Raji (cell line): ENCODE measurements at regions not wholly inside any gene's neighbourhood (a gene's known extent, or its start where the extent isn't known, plus 50 kb on each side); places are given as distances from the start of the nearest gene placed in this dataset.

ENCODE experiments used
- POLR2A ChIP-seq: IDR thresholded peaks from 2 replicates; pipeline ENCODE4 v1.6.1; 2011; ENCODE audit warnings: low read depth, low read length, control low read depth; ENCODE audit not compliant: insufficient read depth

- no peak for TF ChIP-seq POLR2A
Measured at GRCh38 chr6:157755032-157755745, 67.9 kb upstream of the SNX9 start.

DNA sequence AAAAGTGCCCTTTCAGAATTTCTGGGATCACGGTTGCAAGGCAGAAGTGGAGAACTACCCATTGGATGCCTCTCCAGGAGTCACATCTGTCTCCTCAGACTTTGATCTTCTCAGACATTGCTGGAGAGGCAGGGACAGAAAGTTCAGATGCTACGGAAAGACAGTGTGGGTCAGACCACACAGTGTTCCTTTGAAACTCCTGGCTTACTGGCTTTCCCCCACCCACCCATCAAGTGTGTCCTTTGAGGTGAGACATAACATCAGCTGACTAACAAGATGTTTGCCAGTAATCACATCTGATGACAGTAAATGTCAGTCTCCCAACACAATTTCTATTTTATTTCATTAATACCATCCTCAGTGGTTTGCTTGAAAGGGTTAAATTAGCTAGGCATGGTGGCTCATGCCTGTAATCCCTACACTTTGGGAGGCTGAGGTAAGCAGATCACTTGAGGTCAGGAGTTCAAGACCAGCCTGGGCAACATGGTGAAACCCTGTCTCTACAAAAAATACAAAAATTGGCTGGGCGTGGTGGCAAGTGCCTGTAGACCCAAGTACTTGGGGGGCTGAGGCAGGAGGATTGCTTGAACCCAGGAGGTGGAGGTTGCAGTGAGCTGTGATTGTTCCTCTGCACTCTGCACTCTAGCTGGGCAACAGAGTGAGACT, 67.2 kb upstream of the SNX9 start:
- no peak for TF ChIP-seq POLR2A

DNA sequence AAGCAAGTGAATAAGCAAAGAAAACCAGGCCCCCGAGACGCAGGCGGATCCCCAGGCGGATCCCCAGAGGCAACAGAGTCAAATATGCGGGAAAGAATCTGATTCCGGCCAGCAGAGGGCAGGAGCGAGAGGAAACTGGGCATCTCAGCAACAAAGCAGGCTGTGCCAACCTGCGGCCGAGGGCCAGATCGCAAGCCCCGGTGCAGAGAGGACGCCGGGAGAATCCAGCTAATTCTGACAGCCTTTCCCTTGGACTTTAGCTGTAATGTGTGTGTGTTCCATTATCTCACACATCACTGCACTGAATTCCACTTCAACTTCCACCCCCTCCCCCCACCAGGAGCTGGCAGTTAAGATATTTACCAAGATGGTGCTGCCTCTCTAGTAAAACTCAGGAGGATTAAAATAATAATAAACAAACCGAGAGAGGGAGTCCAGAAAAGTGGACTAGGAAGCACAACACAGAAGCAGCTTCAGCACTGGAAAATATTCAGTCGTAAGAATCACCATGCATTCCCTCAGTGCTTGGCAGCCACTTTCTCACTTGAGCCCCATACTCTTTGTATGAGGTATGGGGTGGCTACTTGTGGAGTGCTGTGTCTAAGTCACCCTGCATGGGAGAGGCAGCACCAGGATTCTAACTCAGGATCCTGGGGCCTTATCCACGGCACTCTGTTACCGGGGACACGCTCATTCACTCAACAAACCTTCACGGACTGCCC, 66.2 kb upstream of the SNX9 start:
- TF ChIP-seq POLR2A = no peak

- no peak for TF ChIP-seq POLR2A
Measured at GRCh38 chr6:157757430-157758403, 65.3 kb upstream of the SNX9 start.

DNA sequence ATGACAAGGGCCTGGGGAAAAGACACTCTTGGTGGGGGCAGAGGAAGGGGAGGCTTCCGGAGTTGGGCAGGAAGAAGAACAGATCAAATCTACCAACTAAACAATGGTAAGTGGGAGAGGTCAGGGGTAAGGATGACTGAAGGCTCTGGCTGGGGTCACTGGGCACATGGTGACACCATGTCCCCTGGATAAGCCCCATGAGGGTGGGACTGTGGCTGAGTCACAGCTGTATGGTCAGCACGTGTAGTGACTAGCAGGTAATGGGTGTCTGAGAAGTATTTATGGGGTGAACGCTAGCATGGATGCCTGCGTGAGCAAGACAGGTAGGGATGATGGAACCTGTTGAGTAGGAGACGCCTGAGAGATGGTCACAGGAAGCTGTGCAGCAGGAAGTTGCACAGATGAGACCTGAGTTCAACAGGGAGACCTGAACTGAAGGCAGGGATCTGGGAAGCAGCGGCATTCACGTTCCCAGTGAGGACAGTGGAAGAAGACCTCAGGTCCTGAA, 64.5 kb upstream of the SNX9 start:
- TF ChIP-seq POLR2A = no peak

DNA sequence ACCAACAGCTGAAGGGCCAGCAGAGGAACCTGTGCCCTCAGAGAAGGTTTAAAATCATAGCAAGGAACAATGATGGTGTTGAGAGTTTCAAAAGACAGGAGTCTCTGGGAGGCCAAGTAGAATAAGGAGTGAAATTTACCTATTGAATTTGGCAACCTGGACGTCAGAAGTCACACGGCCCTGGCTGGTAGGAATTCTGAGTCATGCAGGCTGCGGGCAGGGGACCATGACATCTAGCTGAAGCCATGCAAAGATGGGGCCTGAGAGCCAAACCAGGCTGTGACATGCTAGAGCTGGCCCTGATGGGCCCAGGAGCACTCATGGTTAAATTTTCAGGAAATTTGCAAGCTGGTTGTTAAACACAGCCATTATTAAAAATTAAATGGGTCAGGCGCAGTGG, 64.0 kb upstream of the SNX9 start:
- TF ChIP-seq POLR2A = no peak

GRCh38 chr6:157760137-157760536, 62.9 kb upstream of the SNX9 start:
- TF ChIP-seq POLR2A = no peak

- no peak for TF ChIP-seq POLR2A
Measured at GRCh38 chr6:157760589-157761330, 62.3 kb upstream of the SNX9 start.

DNA sequence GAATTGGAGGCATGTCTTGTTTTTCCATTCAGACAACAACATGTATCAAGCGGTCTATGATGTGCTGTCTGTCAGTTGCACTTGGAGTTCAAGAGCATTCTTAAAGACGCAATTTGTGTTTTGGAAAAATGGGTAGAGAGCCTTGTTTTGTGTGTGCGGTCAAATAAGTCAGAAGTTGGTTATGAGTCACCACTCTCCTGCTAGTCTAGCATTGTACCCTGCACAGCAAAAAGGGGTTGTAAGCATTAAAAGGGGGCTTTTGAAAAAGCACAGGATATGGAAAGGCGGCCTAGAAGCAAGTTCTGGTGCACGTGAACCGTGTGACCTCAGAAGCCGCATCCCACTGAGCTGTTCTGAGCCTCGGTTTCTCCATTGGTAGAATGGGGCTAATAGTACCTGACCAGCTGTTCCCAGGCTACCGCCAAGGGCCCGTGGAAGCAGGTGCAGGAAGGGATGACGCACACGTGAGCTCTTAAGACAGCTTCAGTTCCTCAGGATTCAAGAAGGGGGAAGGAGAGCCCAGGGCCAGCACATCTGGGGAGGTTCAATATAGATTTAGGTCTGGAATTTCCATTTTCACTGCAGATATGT, 61.6 kb upstream of the SNX9 start:
- no peak for TF ChIP-seq POLR2A

DNA sequence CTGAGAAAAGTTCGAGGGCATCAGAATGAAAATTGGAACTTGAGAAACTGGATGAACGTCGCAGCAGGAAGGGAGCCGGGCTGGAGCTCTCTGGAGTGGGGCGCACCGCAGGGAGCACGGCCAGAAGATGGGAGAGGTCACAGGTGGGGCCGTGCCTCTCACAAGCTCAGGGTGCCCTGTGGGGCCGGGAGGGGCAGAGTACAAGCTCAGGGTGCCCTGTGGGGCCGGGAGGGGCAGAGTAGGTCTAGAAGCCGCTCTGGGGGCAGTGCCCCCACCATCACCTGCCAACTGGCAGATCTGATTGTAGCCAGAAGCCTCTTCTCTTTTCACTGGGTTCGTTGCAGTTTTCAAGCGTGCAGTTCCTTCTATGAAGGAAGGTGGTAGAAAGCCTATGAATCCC, 61.1 kb upstream of the SNX9 start:
- TF ChIP-seq POLR2A = no peak

DNA sequence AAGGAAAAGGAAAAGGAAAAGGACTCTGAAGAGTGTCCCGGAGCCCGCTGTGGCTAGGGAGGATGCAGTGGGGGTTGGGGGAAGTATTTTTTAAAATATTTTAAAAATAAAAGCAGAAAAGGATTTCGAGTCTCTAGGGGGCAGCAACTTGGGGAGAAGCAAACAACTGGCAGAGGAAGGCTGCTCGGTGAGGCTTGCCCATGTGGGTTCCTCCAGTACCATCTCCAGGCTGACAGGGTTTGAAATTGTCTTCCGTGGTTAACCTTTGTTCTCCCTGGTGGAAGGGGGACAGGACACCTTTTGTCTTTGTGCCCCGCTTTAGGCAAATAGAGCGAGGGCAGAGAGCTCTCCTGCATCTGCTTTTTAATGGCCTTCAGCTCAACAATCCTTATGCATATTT, 60.4 kb upstream of the SNX9 start:
- no peak for TF ChIP-seq POLR2A

- TF ChIP-seq POLR2A = no peak
Measured at GRCh38 chr6:157763129-157763903, 59.7 kb upstream of the SNX9 start.

- no peak for TF ChIP-seq POLR2A
Measured at GRCh38 chr6:157763904-157764177, 59.2 kb upstream of the SNX9 start.
